HG03354 (cell line): ENCODE measurements at regions not wholly inside any gene's neighbourhood (a gene's known extent, or its start where the extent isn't known, plus 50 kb on each side); places are given as distances from the start of the nearest gene placed in this dataset.

ENCODE experiments used
- ATAC-seq: cut with Tn5 transposase; IDR thresholded peaks from one replicate; pipeline ENCODE4 v1.9.1; 2021; ENCODE audit warnings: mild to moderate bottlenecking; ENCODE audit not compliant: unreplicated experiment, poor library complexity, severe bottlenecking

GRCh38 chr1:177597393-177597792, 372.5 kb downstream of the SEC16B start:
- ATAC-seq = no peak

GRCh38 chr1:177596485-177596884, 373.4 kb downstream of the SEC16B start:
- ATAC-seq = no peak

- ATAC-seq = no peak
Measured at GRCh38 chr1:177593105-177593504, 376.8 kb downstream of the SEC16B start.

- ATAC-seq = no peak
Measured at GRCh38 chr1:177592624-177593023, 377.2 kb downstream of the SEC16B start.

- ATAC-seq = no peak
Measured at GRCh38 chr1:177591155-177591554, 378.7 kb downstream of the SEC16B start.

GRCh38 chr1:177589166-177589565, 380.7 kb downstream of the SEC16B start:
- no peak for ATAC-seq

GRCh38 chr1:177586429-177586828, 383.4 kb downstream of the SEC16B start:
- ATAC-seq = no peak

GRCh38 chr1:177585302-177586220, 384.3 kb downstream of the SEC16B start:
- ATAC-seq = no peak

- ATAC-seq = no peak
Measured at GRCh38 chr1:177573901-177574300, 396.0 kb downstream of the SEC16B start.

GRCh38 chr1:177571485-177572076, 398.3 kb downstream of the SEC16B start:
- no peak for ATAC-seq

- no peak for ATAC-seq
Measured at GRCh38 chr1:177571076-177571475, 398.8 kb downstream of the SEC16B start.

- no peak for ATAC-seq
Measured at GRCh38 chr1:177569476-177569875, 398.7 kb downstream of the BRINP2 start.

GRCh38 chr1:177568622-177569021, 397.9 kb downstream of the BRINP2 start:
- ATAC-seq = no peak

GRCh38 chr1:177567393-177567792, 396.6 kb downstream of the BRINP2 start:
- peak; percentile 73 for ATAC-seq

- ATAC-seq = no peak
Measured at GRCh38 chr1:177566495-177566894, 395.7 kb downstream of the BRINP2 start.

GRCh38 chr1:177561436-177561835, 390.7 kb downstream of the BRINP2 start:
- peak; percentile 76 for ATAC-seq

- peak; percentile 52 for ATAC-seq
Measured at GRCh38 chr1:177558372-177558771, 387.6 kb downstream of the BRINP2 start.

- no peak for ATAC-seq
Measured at GRCh38 chr1:177556163-177556562, 385.4 kb downstream of the BRINP2 start.

GRCh38 chr1:177547200-177547599, 376.4 kb downstream of the BRINP2 start:
- no peak for ATAC-seq

GRCh38 chr1:177546346-177546745, 375.6 kb downstream of the BRINP2 start:
- ATAC-seq = no peak

- ATAC-seq = no peak
Measured at GRCh38 chr1:177526201-177526600, 355.4 kb downstream of the BRINP2 start.
